ENCODE measurements at regions not wholly inside any gene's neighbourhood (a gene's known extent, or its start where the extent isn't known, plus 50 kb on each side); places are given as distances from the start of the nearest gene placed in this dataset.

- Histone ChIP-seq H3K4me3 (no peak overlapping the region), H3K9me3 (no peaks in the 10 kb centered on the region), H3K4me1 (no peaks in the 10 kb centered on the region), H3K27ac (no peak overlapping the region), H3K36me3 (no peaks in the 10 kb centered on the region), H3K27me3 (no peaks in the 10 kb centered on the region)
- TF ChIP-seq POLR2A (IDR thresholded peaks at IDR 0.05) (no peak), CTCF (IDR thresholded peaks at IDR 0.05) (no peak), POLR2AphosphoS5 (IDR thresholded peaks at IDR 0.05) (no peak), EP300 (IDR thresholded peaks at IDR 0.05) (no peak)
- DNase-seq, result no peak
- WGBS, 2 donors, result 51 to 62% methylated on average over 1 of the region's 1 CpG
- intact Hi-C loops (cut with DNase I), result no loop called here
Observed at GRCh38 chr21:24730661-24731060, 876.6 kb downstream of the MRPL39 start.

- WGBS, 2 donors, result 48 to 64% methylated on average over 3 of the region's 3 CpGs
- intact Hi-C loops (cut with DNase I), result no loop called here
- no peak for DNase-seq
- H3K36me3 ChIP-seq, result no peaks in the 10 kb centered on the region
- H3K27me3 ChIP-seq, result no peaks in the 10 kb centered on the region
- H3K9me3 ChIP-seq, result no peaks in the 10 kb centered on the region
- H3K4me3 ChIP-seq, result no peak overlapping the region
- no peaks in the 10 kb centered on the region for H3K4me1 ChIP-seq
- TF ChIP-seq EP300 (IDR thresholded peaks at IDR 0.05) (no peak), POLR2A (IDR thresholded peaks at IDR 0.05) (no peak), POLR2AphosphoS5 (IDR thresholded peaks at IDR 0.05) (no peak), CTCF (IDR thresholded peaks at IDR 0.05) (no peak)
- H3K27ac ChIP-seq, result no peak overlapping the region
Observed at GRCh38 chr21:24729568-24729967, 877.7 kb downstream of the MRPL39 start.

GRCh38 chr21:24727803-24728440 is 879.4 kb downstream of the MRPL39 start:
- no peak overlapping the region for H3K4me3 ChIP-seq
- DNase-seq, result no peak
- no peak overlapping the region for H3K27ac ChIP-seq
- H3K36me3 ChIP-seq, result no peaks in the 10 kb centered on the region
- TF ChIP-seq POLR2AphosphoS5 (IDR thresholded peaks at IDR 0.05) (no peak), CTCF (IDR thresholded peaks at IDR 0.05) (no peak), EP300 (IDR thresholded peaks at IDR 0.05) (no peak)
- intact Hi-C loops (cut with DNase I), result no loop called here
- no peaks in the 10 kb centered on the region for H3K9me3 ChIP-seq
- H3K27me3 ChIP-seq, result no peaks in the 10 kb centered on the region
- no peaks in the 10 kb centered on the region for H3K4me1 ChIP-seq
- WGBS, 2 donors, result 58 to 60% methylated on average over 4 of the region's 4 CpGs

- intact Hi-C loops (cut with DNase I), result no loop called here
- 46 to 56% methylated on average over 3 of the region's 3 CpGs for WGBS, 2 donors
- no peak for DNase-seq
- Histone ChIP-seq H3K27ac (no peak overlapping the region), H3K36me3 (no peaks in the 10 kb centered on the region), H3K27me3 (no peaks in the 10 kb centered on the region), H3K9me3 (no peaks in the 10 kb centered on the region), H3K4me1 (no peaks in the 10 kb centered on the region), H3K4me3 (no peak overlapping the region)
- TF ChIP-seq POLR2AphosphoS5 (IDR thresholded peaks at IDR 0.05) (no peak), POLR2A (IDR thresholded peaks at IDR 0.05) (no peak), EP300 (IDR thresholded peaks at IDR 0.05) (no peak)
Observed at GRCh38 chr21:24716281-24716918, 890.9 kb downstream of the MRPL39 start.

- no peak for TF ChIP-seq EP300 (IDR thresholded peaks at IDR 0.05)
- TF ChIP-seq POLR2AphosphoS5 (IDR thresholded peaks at IDR 0.05), result no peak
- no peak for TF ChIP-seq CTCF (IDR thresholded peaks at IDR 0.05)
- no peak for TF ChIP-seq POLR2A (IDR thresholded peaks at IDR 0.05)
Observed at GRCh38 chr21:24714646-24715200, 892.6 kb downstream of the MRPL39 start.

More at GRCh38 chr21:24714646-24715200, 892.6 kb downstream of the MRPL39 start:
- Histone ChIP-seq H3K9me3 (no peaks in the 10 kb centered on the region), H3K4me3 (no peak overlapping the region), H3K4me1 (no peaks in the 10 kb centered on the region), H3K27me3 (no peaks in the 10 kb centered on the region), H3K27ac (no peak overlapping the region), H3K36me3 (no peaks in the 10 kb centered on the region)
- no peak for DNase-seq
- intact Hi-C loops (cut with DNase I), result no loop called here
- WGBS, 2 donors, result 63 to 71% methylated on average over 2 of the region's 2 CpGs
